NB4 (cell line): ENCODE measurements at regions not wholly inside any gene's neighbourhood (a gene's known extent, or its start where the extent isn't known, plus 50 kb on each side); places are given as distances from the start of the nearest gene placed in this dataset.

Experiments used
- DNase-seq: peaks from one replicate; pipeline ENCODE4 v3.0.0; 2010; ENCODE audit warnings: low read depth
- H3K4me3 ChIP-seq: one replicate; pipeline ENCODE4 v1.5.1; 2011; ENCODE audit warnings: mild to moderate bottlenecking, low read depth, low read length, moderate library complexity
- MYC ChIP-seq: IDR thresholded peaks from 2 replicates; pipeline ENCODE4 v1.6.1; 2011; ENCODE audit warnings: low read depth, low read length
- POLR2A ChIP-seq: IDR thresholded peaks from 2 replicates; pipeline ENCODE4 v1.6.1; 2011; ENCODE audit warnings: mild to moderate bottlenecking; ENCODE audit not compliant: insufficient read length; ENCODE audit errors: extremely low read depth
- TF ChIP-seq, protein P1 (sequence below): IDR thresholded peaks from 2 replicates; pipeline ENCODE4 v1.6.1; 2011; ENCODE audit warnings: low read depth, low read length
- TF ChIP-seq, protein P2 (sequence below): IDR thresholded peaks from one replicate; pipeline ENCODE4 v1.5.1; 2012; ENCODE audit warnings: low read depth, low read length

DNA sequence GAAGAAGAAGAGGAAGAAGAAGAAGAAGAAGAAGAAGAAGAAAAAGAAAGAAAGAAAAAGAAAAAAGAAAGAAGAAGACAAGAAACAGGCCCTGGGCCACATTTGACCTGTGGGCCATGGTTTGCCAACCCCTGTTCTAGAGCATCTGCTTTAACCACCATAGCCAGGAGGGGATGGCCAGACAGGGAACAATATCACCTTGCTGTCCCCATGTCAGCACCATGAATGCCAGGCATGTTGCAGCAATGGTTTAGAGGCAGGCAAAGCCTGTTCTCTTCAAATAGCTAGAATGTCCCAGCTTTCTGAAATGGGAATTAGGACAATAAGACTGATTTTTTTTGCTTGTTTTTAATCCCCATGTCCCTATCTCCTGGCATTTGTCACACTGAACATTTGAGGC is 338.6 kb upstream of the PLET1 start:
- no peak for DNase-seq
- no peak overlapping the region for H3K4me3 ChIP-seq
- TF ChIP-seq MYC = no peak
- TF ChIP-seq, protein P1, sequence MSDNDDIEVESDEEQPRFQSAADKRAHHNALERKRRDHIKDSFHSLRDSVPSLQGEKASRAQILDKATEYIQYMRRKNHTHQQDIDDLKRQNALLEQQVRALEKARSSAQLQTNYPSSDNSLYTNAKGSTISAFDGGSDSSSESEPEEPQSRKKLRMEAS = no peak
- TF ChIP-seq, protein P2, sequence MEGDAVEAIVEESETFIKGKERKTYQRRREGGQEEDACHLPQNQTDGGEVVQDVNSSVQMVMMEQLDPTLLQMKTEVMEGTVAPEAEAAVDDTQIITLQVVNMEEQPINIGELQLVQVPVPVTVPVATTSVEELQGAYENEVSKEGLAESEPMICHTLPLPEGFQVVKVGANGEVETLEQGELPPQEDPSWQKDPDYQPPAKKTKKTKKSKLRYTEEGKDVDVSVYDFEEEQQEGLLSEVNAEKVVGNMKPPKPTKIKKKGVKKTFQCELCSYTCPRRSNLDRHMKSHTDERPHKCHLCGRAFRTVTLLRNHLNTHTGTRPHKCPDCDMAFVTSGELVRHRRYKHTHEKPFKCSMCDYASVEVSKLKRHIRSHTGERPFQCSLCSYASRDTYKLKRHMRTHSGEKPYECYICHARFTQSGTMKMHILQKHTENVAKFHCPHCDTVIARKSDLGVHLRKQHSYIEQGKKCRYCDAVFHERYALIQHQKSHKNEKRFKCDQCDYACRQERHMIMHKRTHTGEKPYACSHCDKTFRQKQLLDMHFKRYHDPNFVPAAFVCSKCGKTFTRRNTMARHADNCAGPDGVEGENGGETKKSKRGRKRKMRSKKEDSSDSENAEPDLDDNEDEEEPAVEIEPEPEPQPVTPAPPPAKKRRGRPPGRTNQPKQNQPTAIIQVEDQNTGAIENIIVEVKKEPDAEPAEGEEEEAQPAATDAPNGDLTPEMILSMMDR = no peak
- TF ChIP-seq POLR2A = no peak

DNA sequence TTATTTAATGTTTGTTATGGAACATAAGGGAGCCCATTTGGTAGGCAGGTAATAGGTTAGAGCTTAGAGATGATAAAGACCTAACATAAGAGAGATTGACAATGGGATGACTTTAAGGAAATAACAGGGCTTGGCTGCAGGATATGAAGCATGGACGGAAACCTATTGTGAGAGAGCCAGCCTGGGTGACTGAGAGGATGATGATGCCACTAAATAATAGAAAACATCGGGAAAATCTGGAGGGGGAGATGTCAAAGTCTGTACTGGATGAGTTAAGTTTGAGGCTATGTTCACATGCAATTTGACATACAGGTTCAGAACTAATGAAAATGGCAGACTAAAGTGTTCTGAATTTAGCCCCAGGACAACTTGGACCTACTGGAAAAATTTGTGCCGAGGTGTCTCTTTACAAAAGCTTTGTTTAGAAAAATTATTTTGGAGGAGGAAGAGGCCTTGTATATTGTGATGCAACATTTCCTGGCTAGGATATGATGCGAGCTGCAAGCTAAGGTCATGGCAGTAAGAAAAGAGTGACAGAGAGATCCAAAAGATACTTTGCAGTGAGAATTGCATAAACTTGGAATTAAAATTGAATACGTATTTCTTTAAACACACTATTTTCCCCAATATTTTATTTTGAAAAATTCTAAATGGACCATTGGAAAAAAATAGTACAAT is 339.3 kb upstream of the PLET1 start:
- DNase-seq = no peak
- TF ChIP-seq POLR2A (no peak), MYC (no peak)
- TF ChIP-seq, protein P2 = no peak
- H3K4me3 ChIP-seq = no peak overlapping the region

DNA sequence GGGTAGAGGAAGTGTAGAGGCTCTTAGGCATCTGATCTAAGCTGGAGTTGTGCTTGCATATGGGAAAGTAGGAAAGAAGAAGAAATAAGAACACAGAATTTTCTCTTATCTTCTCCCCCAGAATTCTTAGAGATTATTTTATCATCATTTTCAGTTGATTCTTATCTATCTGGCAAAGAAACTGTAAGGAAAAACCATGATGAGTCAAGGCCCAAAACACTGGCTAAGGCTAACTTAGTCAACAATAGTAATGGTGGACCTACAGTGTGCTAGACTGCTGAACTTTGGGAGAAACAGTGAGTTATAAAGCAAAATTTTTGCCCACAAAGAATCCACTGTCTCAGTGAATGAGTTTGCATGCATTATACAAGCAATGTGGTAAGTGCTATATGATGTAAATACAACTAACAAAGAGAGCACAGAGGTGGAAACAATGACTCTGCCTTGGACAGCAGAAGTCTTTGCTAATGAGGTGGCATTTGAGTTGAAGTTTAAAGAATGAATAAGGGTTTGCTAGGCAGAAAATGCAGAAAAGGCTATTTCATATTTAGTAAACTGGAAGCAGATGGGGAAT is 344.5 kb upstream of the PLET1 start:
- H3K4me3 ChIP-seq = no peak overlapping the region
- no peak for DNase-seq
- TF ChIP-seq POLR2A = no peak
- TF ChIP-seq, protein P1 = no peak
- no peak for TF ChIP-seq MYC
- TF ChIP-seq, protein P2 = no peak

DNA sequence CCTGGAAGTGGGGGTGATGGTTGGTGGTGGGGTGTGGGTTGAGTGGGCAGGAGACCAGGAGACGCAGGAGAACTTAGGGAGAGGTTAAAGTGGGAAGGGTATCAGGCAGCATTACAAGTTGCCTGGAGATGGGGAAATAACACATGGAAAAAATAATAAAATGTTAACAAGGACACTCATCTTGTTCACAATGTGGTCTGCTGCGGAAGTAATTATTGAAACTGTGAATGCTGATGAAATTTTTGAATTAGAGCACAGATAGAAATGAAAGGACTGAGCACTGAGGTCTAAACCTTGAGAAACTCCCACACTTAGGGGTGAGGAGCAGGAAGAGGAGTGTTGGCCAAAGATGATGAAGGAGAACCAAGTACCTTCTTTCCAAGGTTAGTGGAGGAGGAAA is 346.0 kb upstream of the PLET1 start:
- H3K4me3 ChIP-seq = no peak overlapping the region
- no peak for DNase-seq
- TF ChIP-seq MYC (no peak), POLR2A (no peak)
- TF ChIP-seq, protein P2 = no peak
- TF ChIP-seq, protein P1 = no peak

DNA sequence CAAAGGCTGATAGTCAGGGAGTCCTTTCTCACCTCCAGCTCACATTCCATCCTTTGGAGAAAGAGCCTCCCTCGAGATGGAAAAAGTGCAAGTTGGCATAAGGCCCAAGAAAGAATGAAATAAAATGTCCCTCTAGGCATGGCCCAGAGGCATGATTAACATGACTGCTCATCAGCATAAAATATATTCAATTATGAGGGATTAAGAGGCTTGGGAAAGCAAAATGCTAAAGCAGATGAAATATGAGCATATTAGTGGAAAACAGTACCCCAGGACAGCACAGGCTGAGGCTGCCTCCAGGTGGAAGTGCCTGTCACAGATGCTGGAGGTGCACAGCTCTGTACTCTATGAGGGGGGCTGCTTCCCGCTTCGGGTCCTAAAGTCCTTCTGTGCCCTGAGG is 347.8 kb upstream of the PLET1 start:
- no peak for DNase-seq
- no peak overlapping the region for H3K4me3 ChIP-seq
- TF ChIP-seq POLR2A (no peak), MYC (no peak)
- TF ChIP-seq, protein P2 = no peak
- TF ChIP-seq, protein P1 = no peak

DNA sequence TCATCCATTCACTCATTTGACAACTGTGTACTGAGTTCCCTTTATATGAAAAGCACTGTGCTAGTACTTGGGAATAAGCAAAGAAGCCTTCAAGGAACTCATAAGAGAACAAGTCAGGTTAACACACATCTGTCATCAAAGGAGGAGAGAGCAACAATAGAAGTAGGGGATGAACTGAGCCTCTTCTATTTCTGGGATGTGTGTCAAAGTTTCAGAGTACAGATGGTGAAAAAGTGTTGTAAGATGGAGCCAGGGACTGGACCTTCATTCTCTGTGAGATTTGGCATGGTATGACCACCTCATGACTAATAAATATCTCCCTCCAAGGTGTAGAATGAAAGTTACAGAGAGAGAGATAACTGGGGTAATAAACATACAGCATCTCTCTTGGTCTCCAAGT is 349.8 kb upstream of the PLET1 start:
- DNase-seq = no peak
- TF ChIP-seq, protein P2 = no peak
- no peak for TF ChIP-seq MYC
- TF ChIP-seq, protein P1 = no peak
- no peak for TF ChIP-seq POLR2A
- no peak overlapping the region for H3K4me3 ChIP-seq
